ENCODE measurements at regions not wholly inside any gene's neighbourhood (a gene's known extent, or its start where the extent isn't known, plus 50 kb on each side); places are given as distances from the start of the nearest gene placed in this dataset.

DNA sequence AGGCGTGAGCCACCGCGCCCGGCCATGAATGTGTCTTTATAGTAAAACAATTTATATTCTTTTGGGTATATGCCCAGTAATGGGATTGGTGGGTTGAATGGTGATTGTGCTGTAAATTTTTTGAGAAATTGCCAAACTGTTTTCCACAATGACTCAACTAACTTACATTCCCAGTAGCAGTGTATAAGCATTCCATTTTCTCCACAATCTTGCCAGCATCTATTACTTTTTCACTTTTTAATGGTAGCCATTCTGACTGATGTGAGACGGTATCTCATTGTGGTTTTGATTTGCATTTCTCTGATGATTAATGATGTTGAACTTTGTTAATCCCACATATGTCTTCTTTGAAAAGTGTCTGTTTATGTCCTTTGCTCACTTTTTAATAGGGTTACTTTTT lies 1187.9 kb downstream of the XPNPEP1 start (continued):
- TF ChIP-seq SIN3A (conservative IDR thresholded peaks at IDR 0.05 in 1 of 2, IDR thresholded peaks at IDR 0.05 in 1 of 2; ENCODE audit: low read depth in 1 of 2, low read length in 2 of 2) (no peak), YY1 (IDR thresholded peaks at IDR 0.05; ENCODE audit: low read depth, low read length) (no peak), CTBP2 (IDR thresholded peaks at IDR 0.05; ENCODE audit: borderline replicate concordance, insufficient read depth, insufficient read length, low read length) (no peak), RAD21 (IDR thresholded peaks at IDR 0.05 in 1 of 2, conservative IDR thresholded peaks at IDR 0.05 in 1 of 2; ENCODE audit: low read depth in 2 of 2, low read length in 2 of 2) (no peak), POLR2AphosphoS5 (IDR thresholded peaks at IDR 0.05; ENCODE audit: low read depth, low read length) (no peak)
